ENCODE measurements at regions not wholly inside any gene's neighbourhood (a gene's known extent, or its start where the extent isn't known, plus 50 kb on each side); places are given as distances from the start of the nearest gene placed in this dataset.

GRCh38 chr3:59531066-59531745, 481.4 kb upstream of the CFAP20DC start:
- Histone ChIP-seq H3K4me3 (no peak overlapping the region), H3K4me1 (no peaks in the 10 kb centered on the region), H3K9ac (no peak overlapping the region), H3K27ac (no peak overlapping the region), H3K4me2 (no peak overlapping the region), H3K9me3 (no peaks in the 10 kb centered on the region), H3K36me3 (no peaks in the 10 kb centered on the region), H4K20me1 (no peaks in the 10 kb centered on the region), H3K27me3 (no peaks in the 10 kb centered on the region)
- TF ChIP-seq Cebpa-rat (IDR thresholded peaks at IDR 0.05) = no peak

GRCh38 chr3:59528251-59528650, 478.4 kb upstream of the CFAP20DC start:
- no peaks in the 10 kb centered on the region for H3K27me3 ChIP-seq
- TF ChIP-seq Cebpa-rat (IDR thresholded peaks at IDR 0.05) = no peak
- no peaks in the 10 kb centered on the region for H3K36me3 ChIP-seq
- H4K20me1 ChIP-seq = no peaks in the 10 kb centered on the region
- no peak overlapping the region for H3K4me2 ChIP-seq
- H3K4me3 ChIP-seq = no peak overlapping the region
- H3K9me3 ChIP-seq = no peaks in the 10 kb centered on the region
- no peaks in the 10 kb centered on the region for H3K4me1 ChIP-seq
- no peak overlapping the region for H3K9ac ChIP-seq
- no peak overlapping the region for H3K27ac ChIP-seq

GRCh38 chr3:59527493-59527892, 477.7 kb upstream of the CFAP20DC start:
- Histone ChIP-seq H3K27ac (no peak overlapping the region), H3K9ac (no peak overlapping the region), H3K4me3 (no peak overlapping the region), H3K27me3 (no peaks in the 10 kb centered on the region), H4K20me1 (no peaks in the 10 kb centered on the region), H3K36me3 (no peaks in the 10 kb centered on the region), H3K4me1 (no peaks in the 10 kb centered on the region), H3K4me2 (no peak overlapping the region), H3K9me3 (no peaks in the 10 kb centered on the region)
- TF ChIP-seq Cebpa-rat (IDR thresholded peaks at IDR 0.05) = no peak

GRCh38 chr3:59526999-59527398, 477.2 kb upstream of the CFAP20DC start:
- Histone ChIP-seq H3K27me3 (no peaks in the 10 kb centered on the region), H3K36me3 (no peaks in the 10 kb centered on the region), H4K20me1 (no peaks in the 10 kb centered on the region), H3K9me3 (no peaks in the 10 kb centered on the region), H3K4me2 (no peak overlapping the region), H3K4me3 (no peak overlapping the region), H3K9ac (no peak overlapping the region), H3K27ac (no peak overlapping the region), H3K4me1 (no peaks in the 10 kb centered on the region)
- TF ChIP-seq Cebpa-rat (IDR thresholded peaks at IDR 0.05) = no peak

- no peaks in the 10 kb centered on the region for H3K27me3 ChIP-seq
- H3K9me3 ChIP-seq = no peaks in the 10 kb centered on the region
- no peak overlapping the region for H3K27ac ChIP-seq
- H4K20me1 ChIP-seq = no peaks in the 10 kb centered on the region
- no peak overlapping the region for H3K4me2 ChIP-seq
- H3K4me1 ChIP-seq = no peaks in the 10 kb centered on the region
- TF ChIP-seq Cebpa-rat (IDR thresholded peaks at IDR 0.05) = no peak
- H3K4me3 ChIP-seq = no peak overlapping the region
- no peak overlapping the region for H3K9ac ChIP-seq
- H3K36me3 ChIP-seq = no peaks in the 10 kb centered on the region
Observed at GRCh38 chr3:59522550-59522949, 472.7 kb upstream of the CFAP20DC start.

GRCh38 chr3:59519094-59519493, 469.3 kb upstream of the CFAP20DC start:
- TF ChIP-seq Cebpa-rat (IDR thresholded peaks at IDR 0.05) = no peak
- H3K27me3 ChIP-seq = no peaks in the 10 kb centered on the region
- H3K9ac ChIP-seq = no peak overlapping the region
- no peaks in the 10 kb centered on the region for H3K4me1 ChIP-seq
- H3K36me3 ChIP-seq = no peaks in the 10 kb centered on the region
- no peak overlapping the region for H3K4me3 ChIP-seq
- H4K20me1 ChIP-seq = no peaks in the 10 kb centered on the region
- no peak overlapping the region for H3K4me2 ChIP-seq
- H3K9me3 ChIP-seq = no peaks in the 10 kb centered on the region
- no peak overlapping the region for H3K27ac ChIP-seq

GRCh38 chr3:59518283-59519055, 468.6 kb upstream of the CFAP20DC start:
- Histone ChIP-seq H3K27me3 (no peaks in the 10 kb centered on the region), H3K4me3 (no peak overlapping the region), H3K9me3 (no peaks in the 10 kb centered on the region), H3K4me2 (no peak overlapping the region), H3K9ac (no peak overlapping the region), H3K36me3 (no peaks in the 10 kb centered on the region), H3K4me1 (no peaks in the 10 kb centered on the region), H4K20me1 (no peaks in the 10 kb centered on the region), H3K27ac (no peak overlapping the region)
- no peak for TF ChIP-seq Cebpa-rat (IDR thresholded peaks at IDR 0.05)

GRCh38 chr3:59517388-59517787, 467.6 kb upstream of the CFAP20DC start:
- no peak for TF ChIP-seq Cebpa-rat (IDR thresholded peaks at IDR 0.05)
- H3K27ac ChIP-seq = no peak overlapping the region
- H3K4me2 ChIP-seq = no peak overlapping the region
- H3K9me3 ChIP-seq = no peaks in the 10 kb centered on the region
- no peaks in the 10 kb centered on the region for H3K27me3 ChIP-seq
- H3K4me3 ChIP-seq = no peak overlapping the region
- H3K9ac ChIP-seq = no peak overlapping the region
- no peaks in the 10 kb centered on the region for H3K4me1 ChIP-seq
- H4K20me1 ChIP-seq = no peaks in the 10 kb centered on the region
- no peaks in the 10 kb centered on the region for H3K36me3 ChIP-seq

- Histone ChIP-seq H3K9me3 (no peaks in the 10 kb centered on the region; the same call in 1 of the 2 replicates), H3K27me3 (no peaks in the 10 kb centered on the region), H3K27ac (no peak overlapping the region), H3K4me3 (no peak overlapping the region), H3K4me2 (no peak overlapping the region), H3K4me1 (no peaks in the 10 kb centered on the region), H3K9ac (no peak overlapping the region), H4K20me1 (no peaks in the 10 kb centered on the region), H3K36me3 (no peaks in the 10 kb centered on the region)
- TF ChIP-seq Cebpa-rat (IDR thresholded peaks at IDR 0.05) = no peak
Observed at GRCh38 chr3:59515966-59516365, 466.1 kb upstream of the CFAP20DC start.

GRCh38 chr3:59514865-59515482, 465.1 kb upstream of the CFAP20DC start:
- Histone ChIP-seq H3K9me3 (no peaks in the 10 kb centered on the region; the same call in 1 of the 2 replicates), H3K27me3 (no peaks in the 10 kb centered on the region), H4K20me1 (no peaks in the 10 kb centered on the region), H3K36me3 (no peaks in the 10 kb centered on the region), H3K9ac (no peak overlapping the region), H3K4me3 (no peak overlapping the region), H3K4me1 (no peaks in the 10 kb centered on the region), H3K4me2 (no peak overlapping the region), H3K27ac (no peak overlapping the region)
- TF ChIP-seq Cebpa-rat (IDR thresholded peaks at IDR 0.05) = no peak
